ENCODE measurements at regions not wholly inside any gene's neighbourhood (a gene's known extent, or its start where the extent isn't known, plus 50 kb on each side); places are given as distances from the start of the nearest gene placed in this dataset.

GRCh38 chr14:60349663-60350365, 100.8 kb downstream of the PPM1A start:
- peak; percentile 56 for DNase-seq

- no peak for DNase-seq
Measured at GRCh38 chr14:60350366-60350720, 101.3 kb downstream of the PPM1A start.

GRCh38 chr14:60353420-60353819, 104.4 kb downstream of the PPM1A start:
- no peak for DNase-seq

- DNase-seq: no peak
Measured at GRCh38 chr14:60355768-60356167, 106.7 kb downstream of the PPM1A start.

- DNase-seq: no peak
Measured at GRCh38 chr14:60356386-60356785, 107.4 kb downstream of the PPM1A start.

GRCh38 chr14:60356906-60357550, 108.0 kb downstream of the PPM1A start:
- DNase-seq: no peak

- DNase-seq: no peak
Measured at GRCh38 chr14:60357551-60358149, 108.6 kb downstream of the PPM1A start.

- DNase-seq: no peak
Measured at GRCh38 chr14:60363275-60363674, 114.3 kb downstream of the PPM1A start.

- DNase-seq: no peak
Measured at GRCh38 chr14:60363687-60364086, 114.7 kb downstream of the PPM1A start.

- no peak for DNase-seq
Measured at GRCh38 chr14:60381909-60382308, 104.0 kb downstream of the C14orf39 start.
